ENCODE measurements at regions not wholly inside any gene's neighbourhood (a gene's known extent, or its start where the extent isn't known, plus 50 kb on each side); places are given as distances from the start of the nearest gene placed in this dataset.

DNA sequence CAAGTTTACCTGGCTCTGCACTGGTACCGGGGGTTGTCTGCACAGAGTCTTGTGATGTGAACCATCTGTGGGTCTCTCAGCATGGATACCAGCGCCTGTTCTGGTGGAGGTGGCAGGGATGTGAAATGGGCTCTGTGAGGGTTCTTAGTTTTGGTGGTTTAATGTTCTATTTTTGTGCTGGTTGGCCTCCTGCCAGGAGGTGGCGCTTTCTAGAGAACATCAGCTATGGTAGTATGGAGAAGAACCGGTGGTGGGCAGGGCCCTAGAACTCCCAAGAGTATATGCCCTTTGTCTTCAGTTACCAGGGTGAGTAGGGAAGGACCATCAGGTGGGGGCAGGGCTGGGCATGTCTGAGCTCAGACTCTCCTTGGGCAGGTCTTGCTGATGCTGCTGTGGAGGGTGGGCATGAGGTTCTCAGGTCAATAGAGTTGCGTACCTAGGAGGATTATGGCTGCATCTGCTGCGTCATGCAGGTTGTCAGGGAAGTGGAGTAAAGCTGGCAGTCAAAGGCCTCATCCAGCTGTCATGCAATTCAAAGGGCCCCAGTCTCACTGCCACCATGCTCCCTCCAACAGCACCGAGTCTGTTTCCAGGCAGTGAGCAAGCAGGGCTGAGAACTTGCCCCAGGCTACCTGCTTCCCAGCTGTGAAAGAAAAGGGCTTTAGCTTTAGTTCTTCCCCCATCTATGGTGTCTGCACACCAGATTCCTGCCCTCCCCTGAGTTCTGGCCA is 278.0 kb downstream of the METTL4 start:
- DNase-seq (ENCODE audit: low spot score), result no peak
- in situ Hi-C loops (cut with MboI; ENCODE audit: low sequenced_read_pairs, unreplicated experiment), result no loop called here
- TF ChIP-seq, protein P1, sequence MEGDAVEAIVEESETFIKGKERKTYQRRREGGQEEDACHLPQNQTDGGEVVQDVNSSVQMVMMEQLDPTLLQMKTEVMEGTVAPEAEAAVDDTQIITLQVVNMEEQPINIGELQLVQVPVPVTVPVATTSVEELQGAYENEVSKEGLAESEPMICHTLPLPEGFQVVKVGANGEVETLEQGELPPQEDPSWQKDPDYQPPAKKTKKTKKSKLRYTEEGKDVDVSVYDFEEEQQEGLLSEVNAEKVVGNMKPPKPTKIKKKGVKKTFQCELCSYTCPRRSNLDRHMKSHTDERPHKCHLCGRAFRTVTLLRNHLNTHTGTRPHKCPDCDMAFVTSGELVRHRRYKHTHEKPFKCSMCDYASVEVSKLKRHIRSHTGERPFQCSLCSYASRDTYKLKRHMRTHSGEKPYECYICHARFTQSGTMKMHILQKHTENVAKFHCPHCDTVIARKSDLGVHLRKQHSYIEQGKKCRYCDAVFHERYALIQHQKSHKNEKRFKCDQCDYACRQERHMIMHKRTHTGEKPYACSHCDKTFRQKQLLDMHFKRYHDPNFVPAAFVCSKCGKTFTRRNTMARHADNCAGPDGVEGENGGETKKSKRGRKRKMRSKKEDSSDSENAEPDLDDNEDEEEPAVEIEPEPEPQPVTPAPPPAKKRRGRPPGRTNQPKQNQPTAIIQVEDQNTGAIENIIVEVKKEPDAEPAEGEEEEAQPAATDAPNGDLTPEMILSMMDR (IDR thresholded peaks at IDR 0.05; ENCODE audit: borderline replicate concordance, control extremely low read depth, extremely low read depth, insufficient read depth, missing control alignments), result no peak

DNA sequence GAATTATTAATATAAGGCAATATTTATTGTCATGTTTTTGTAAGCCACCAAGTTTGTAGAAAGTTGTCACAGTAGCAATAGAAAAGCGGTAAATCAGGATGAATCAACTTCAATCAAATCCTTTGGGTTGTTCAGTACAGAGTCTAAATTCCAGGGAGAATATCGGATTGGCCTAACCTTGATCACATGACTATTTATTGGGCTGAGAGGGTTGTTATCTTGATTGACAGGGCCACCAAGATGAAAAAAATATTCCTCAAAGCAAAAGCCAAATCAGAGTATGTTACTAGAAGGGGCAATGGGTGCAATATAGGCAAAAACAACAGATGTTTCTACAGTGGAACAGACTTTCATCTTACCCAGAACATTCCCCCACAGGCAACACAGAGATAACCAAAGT is 270.0 kb downstream of the METTL4 start:
- in situ Hi-C loops (cut with MboI; ENCODE audit: low sequenced_read_pairs, unreplicated experiment), result no loop called here
- TF ChIP-seq, protein P1 (IDR thresholded peaks at IDR 0.05; ENCODE audit: borderline replicate concordance, control extremely low read depth, extremely low read depth, insufficient read depth, missing control alignments), result no peak
- no peak for DNase-seq (ENCODE audit: low spot score)

DNA sequence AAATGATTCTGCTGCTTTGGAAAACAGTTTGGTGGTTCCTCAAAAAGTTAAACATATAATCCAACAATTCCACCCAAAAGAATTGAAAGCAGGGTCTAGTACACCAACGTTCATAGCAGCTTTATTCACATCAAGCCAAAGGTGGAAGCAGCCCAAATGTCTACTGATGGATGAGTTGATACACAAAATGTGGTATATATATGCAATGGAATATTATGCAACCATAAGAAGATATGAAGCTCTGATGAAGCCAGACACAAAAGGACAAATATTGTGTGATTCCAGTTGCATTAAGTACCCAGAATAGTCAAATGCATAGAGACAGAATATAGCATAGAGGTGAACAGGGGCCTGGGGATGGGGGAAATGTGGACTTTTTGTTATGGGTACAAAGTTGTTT is 269.3 kb downstream of the METTL4 start:
- DNase-seq (ENCODE audit: low spot score), result no peak
- in situ Hi-C loops (cut with MboI; ENCODE audit: low sequenced_read_pairs, unreplicated experiment), result no loop called here
- TF ChIP-seq, protein P1 (IDR thresholded peaks at IDR 0.05; ENCODE audit: borderline replicate concordance, control extremely low read depth, extremely low read depth, insufficient read depth, missing control alignments), result no peak

DNA sequence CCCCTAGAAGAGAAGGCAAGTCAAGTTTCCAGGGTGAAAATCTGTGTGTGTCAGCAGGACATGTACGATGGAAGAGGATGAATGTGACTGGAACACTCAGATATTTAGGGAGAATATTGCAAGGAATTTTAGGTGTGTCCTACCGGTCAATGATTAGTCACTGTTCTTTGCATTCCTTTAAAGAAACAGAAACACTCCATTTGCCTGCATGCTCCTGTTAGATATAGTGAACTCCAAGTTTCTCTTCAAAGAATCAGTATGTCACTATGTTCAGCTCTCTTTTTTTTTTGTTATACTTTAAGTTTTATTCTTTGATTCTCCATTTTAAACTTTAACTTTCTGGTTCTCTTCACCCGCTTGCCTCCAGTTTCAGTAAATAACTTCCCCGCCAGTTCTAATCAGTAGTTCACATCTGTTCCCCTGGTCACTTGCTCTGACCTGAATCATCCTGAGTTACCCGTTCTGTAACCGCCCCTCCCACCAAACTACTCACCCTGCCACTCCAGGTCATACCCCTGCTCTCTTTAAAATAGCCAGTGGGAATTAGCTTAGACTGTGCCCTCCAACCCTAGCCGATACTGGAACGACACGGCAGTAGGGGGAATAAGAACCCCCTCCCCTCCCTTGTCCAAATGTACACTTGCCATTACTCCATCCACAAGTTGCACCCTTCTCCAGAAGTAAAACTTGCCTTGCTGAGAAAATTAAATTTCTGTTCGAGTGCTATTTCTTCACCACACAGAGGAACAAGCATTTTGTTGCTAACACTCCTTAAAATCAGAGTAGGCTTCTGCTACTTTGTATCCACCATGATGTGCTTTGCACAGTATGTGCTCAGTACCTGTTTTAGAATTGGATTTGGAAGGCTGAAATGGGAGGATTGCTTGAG is 268.4 kb downstream of the METTL4 start:
- in situ Hi-C loops (cut with MboI; ENCODE audit: low sequenced_read_pairs, unreplicated experiment), result no loop called here
- TF ChIP-seq, protein P1 (IDR thresholded peaks at IDR 0.05; ENCODE audit: borderline replicate concordance, control extremely low read depth, extremely low read depth, insufficient read depth, missing control alignments), result no peak
- DNase-seq (ENCODE audit: low spot score), result no peak

DNA sequence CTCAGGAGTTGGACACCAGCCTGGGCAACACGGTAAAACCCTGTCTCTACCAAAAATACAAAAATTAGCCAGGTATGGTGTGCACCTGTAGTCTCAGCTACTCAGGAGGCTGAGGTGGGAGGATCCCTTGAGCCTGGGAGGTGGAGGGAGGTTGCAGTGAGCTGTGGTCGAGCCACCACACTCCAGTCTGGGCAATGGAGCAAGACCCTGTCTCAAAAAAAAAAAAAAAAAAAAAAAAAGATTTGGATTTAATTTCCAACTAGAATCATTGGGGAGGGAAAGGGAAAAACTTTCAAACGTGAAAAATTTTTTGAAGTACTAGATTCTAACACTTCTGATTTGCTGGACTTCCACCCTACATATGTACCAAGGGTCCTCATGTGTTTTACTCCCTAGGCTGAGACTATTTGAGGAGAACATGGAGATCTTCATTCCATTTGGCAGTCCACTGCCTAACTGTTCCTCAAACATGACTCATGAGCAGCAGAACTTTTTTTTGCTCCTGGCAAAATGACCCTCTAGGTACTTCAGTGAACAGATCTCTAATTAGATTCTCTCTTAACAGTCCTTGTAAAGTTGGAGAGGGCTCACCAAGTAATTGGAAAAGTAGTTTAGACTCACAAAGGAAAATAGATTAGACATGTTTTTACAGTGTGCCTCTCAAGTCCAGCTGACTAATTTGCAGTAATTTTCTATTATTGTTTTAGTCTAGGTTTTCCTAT is 267.6 kb downstream of the METTL4 start:
- TF ChIP-seq, protein P1 (IDR thresholded peaks at IDR 0.05; ENCODE audit: borderline replicate concordance, control extremely low read depth, extremely low read depth, insufficient read depth, missing control alignments), result no peak
- in situ Hi-C loops (cut with MboI; ENCODE audit: low sequenced_read_pairs, unreplicated experiment), result no loop called here
- no peak for DNase-seq (ENCODE audit: low spot score)
